IPS-11a (cell line): ENCODE measurements at regions not wholly inside any gene's neighbourhood (a gene's known extent, or its start where the extent isn't known, plus 50 kb on each side); places are given as distances from the start of the nearest gene placed in this dataset.

ENCODE experiments used
- H3K4me3 ChIP-seq: one replicate; pipeline ENCODE4 v1.5.1; 2013; ENCODE audit warnings: low read depth, low read length, control low read depth

DNA sequence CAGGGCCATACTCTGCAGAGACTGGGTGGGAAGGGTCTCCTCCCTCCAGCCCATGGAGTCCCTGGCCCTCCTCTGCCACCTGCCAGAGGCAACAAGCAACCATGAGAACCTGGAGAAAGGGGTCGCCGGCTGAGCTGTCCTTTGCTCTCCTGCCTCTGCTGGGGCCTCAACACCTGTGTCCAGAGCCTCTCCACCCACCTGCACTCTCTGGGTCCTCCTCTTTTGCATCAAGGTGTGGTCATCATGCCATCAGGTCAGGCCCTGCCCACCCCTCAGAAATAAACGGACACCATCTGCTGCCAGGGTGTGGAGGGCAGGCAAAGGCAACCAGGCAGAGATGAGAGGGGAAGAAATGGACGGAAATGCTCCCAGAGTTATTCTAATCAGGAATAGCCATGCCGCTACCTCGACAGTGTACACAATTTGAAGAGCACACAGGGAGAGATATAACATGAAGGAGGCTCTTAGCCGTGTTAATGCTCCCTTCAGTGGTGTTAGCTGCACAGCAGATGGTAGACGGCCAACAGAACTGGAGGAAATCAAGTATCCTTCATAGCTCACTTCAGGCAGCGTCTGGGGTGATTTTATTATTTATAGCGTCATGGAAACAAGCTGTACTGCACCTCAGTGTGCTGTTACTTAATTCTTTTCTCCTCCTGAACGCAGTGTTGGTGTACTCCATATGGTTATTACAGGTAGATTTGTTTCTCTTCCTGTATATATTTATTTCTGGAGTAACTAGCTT, 247.9 kb downstream of the TSN start:
- H3K4me3 ChIP-seq = no peak overlapping the region

- H3K4me3 ChIP-seq = no peak overlapping the region
Observed at GRCh38 chr2:122007126-122007525, 251.7 kb downstream of the TSN start.

DNA sequence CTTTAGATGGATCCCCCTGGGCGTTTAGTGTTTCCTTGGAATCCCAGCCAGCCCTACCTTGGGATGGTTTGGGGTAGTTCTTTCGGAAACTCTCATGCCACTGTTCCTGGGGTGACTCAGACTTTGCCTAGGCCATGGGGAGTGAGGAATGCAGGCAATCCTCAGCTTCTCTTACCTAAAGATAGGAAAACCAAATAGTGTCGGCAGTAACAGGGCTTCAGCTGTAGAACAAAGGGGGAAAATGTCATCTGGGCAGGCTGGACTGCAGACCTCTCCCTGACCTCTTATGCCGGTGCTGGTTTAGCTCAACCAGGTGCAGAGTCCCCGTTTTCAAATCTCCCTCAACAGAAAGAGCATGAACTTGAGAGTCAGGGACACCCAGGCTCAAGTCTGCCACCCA, 252.1 kb downstream of the TSN start:
- no peak overlapping the region for H3K4me3 ChIP-seq

DNA sequence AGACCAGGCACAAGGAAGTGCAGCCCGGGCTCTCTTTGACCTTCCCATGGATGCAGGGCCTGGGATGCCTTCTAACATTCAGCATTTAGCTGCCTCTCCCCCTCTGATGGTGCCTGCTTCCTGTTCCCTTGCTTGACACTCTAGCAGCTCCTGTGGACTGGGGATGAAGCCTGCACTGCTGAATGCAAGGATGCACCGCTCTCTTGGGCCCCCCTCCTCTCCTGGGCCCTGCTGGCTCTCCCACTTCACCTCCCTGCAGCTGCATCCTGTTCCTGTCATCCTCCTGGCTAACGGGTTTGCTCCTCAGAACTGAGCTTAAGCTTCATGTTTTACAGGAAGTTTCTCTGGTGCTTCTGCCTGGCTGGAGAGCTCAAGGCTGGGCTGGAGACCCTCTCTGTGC, 254.1 kb downstream of the TSN start:
- no peak overlapping the region for H3K4me3 ChIP-seq

DNA sequence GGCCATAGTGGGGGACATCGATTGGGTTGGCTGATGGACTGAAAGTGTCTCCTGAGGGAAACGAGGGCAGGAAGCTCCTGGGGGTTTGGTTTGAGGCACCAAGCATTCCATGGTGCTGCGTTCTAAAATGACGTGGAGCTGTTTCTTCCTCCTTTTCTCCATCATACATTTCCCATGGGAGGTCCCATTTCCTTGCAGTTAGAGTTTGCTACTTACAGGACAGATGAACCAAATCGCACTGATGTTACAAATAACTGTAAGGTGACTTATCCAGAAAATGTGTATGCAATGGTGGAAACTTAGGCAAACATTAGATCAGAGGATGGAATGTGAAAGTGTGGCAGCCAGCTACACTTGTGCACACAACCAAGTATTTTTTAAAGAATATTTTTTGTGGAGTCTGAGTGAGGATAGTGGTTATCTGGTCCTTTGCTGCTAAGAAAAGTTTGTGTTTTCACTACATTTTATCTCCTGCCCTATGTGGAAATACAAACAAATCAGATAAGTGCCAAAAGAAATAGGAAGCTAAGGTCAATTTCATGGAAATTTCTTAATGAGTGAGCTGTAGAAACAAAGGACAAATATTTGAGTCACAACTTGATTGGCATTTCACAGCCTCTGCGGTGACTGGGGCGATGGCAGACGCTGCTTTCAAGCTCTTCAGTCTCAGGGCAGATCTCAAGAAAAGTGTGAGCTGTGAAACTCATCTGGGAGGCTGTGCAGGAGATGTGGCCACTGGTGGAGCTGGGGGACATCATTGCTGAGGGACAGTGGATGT, 256.2 kb downstream of the TSN start:
- no peak overlapping the region for H3K4me3 ChIP-seq

DNA sequence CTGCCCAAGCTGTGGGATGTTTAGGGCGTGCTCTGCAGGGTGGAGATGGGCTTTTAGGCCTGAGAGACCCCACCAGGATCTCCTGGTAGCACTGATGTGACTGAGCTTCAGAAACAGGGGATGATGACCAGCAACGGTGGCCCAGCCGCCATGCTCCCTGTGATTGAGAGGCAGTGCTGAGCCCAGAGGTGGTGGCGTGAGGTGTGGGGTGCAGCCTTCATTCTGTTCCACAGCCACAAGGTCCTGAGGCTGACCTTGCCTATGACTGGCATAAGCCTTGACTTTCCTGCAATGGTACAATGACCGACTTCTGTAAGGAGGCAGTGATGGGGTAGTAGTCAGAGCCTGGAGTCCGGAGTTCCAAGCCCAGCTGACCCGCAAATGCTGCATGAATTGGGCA, 263.3 kb downstream of the TSN start:
- H3K4me3 ChIP-seq = no peak overlapping the region

DNA sequence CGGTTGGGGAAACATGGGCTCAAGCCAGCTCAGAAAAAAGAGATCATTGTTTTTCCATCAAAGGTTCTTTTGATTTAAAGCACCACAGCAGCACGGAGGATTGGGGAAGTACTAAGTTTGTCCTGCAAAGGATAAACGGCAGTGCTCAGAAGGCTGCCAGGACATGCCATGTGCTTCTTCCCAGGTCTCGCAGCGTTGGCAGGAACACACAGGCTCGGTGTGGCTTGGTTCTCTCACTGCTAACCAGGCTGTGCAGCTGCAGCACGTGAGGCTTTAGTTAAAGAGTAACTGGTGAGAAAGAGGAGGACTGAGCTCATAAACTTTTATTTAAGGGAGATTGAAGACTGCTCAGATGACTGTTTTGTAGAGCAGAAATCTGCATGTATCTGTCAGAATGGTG, 264.3 kb downstream of the TSN start:
- no peak overlapping the region for H3K4me3 ChIP-seq

GRCh38 chr2:122020377-122020776, 264.9 kb downstream of the TSN start:
- H3K4me3 ChIP-seq = no peak overlapping the region

DNA sequence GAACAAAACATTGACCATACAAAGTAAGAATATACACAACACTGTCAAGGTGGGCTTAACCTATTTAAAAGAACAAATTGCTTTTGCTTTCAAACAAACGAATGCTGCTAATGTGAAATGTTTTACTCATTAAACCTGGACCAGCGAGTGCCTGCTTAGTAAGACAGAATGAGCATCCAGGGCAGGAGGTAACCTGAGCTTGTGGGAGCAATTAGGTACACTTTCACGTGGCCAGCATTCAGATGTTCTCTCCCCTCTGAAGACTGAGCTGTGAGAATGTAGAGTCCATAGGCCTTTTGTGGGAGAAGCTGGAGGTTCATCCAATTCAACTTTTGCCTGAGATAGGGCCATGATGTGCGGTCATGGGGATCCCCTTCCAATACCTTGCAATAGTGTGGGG, 266.5 kb downstream of the TSN start:
- no peak overlapping the region for H3K4me3 ChIP-seq

- no peak overlapping the region for H3K4me3 ChIP-seq
Observed at GRCh38 chr2:122022531-122022930, 267.1 kb downstream of the TSN start.

DNA sequence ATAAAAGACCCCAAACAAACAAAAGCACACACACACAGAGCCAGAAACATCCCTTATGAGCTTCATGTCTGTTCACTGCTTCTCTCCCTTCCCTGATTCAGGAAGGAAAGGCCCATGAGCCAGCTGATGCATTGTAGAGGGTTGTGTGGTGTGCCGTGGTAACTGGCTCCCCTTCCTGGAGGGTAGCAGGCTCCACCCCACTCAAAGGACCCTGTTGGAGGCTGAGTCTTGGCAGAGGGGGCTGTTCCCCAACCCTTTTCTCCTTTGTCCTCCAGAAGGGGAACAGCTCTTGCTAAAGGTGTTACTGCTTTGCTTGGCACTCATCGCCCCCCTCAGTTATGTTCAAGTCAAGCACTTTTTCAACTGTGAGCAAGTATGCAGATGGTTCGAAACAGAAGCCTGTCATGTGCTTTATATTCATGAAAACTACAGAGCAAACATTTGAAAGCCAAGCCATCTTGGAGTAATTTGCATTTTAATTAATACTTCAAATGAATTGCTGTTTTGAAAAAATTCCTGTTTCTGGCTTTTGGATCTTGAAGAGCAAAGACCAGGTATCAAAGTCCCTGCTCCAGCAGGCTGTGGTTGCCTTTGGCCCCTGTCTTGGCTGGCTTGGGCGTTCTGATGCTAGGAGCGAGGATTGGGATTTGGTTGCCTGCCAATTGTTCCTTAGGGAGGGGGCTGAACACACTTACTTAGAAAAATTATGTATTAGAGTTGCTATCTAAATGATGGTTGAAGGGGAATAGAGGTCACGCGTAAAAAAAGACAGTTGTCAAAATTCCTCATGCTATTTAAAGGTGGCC, 267.8 kb downstream of the TSN start:
- H3K4me3 ChIP-seq = no peak overlapping the region

DNA sequence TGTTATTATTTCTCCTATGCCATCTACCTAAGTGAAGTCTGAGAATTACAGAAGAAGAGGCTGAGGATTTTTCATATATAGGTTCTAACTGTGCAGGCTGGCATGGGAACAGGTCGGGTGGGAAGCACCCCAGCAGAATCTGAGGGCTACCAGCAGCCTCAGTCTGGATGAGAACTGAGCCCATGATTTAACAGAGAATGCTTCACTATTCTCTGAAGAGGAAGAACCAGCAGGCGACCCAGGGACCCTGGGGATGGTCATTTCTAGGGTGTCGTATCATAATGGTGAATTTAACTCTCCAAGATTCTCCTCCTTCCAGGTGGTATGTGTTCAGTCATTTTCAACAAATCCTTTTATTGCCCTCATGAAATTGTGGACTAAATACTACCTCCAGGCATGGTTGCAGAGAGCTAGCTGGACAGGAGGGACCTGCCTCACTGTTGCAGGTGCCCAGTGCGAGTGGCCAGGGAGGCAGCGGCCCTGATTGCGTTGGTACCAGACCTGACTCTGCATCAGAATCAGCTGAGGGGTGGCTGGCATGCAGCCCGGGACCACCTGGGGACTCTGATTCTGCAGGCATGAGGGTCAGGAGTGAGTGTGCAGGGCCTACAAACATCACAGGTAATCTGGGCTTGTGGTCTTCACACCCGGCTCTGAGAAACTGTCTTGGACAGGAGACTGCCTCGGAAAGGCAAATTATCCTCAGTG, 272.2 kb downstream of the TSN start:
- H3K4me3 ChIP-seq = no peak overlapping the region

DNA sequence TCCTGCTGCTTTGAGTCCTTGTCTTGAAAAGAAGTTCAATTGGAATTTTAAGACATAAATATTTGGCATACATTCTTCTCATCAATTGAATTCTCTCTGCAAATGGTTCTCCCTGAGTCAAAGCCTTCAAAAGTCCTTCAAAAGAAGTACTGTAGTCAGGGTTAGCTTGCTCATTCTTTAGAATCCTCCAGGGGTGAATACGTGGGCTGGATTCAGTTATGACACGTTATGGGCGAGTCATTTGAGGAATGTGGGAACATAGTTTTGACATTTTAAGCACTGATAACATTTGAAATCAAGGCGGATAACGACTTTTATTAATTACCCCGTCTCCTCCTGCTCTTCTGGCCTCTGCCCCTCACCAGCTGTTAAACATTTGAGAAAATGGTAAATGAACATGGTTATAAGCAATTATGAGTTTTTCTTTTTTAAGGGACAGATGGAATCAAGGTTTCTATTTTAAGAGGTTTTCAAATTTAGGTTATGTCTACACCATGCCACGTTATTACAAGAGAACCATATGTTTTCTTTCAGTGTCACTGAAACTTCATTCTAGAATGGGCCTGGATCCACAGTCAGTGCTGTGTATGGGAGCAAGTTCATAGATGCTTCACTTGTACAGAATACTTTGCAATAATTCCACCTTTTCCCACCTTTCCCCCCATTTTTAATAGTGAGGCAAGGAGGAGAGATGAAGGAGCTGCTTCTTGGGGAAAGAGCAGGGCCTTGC, 273.1 kb downstream of the TSN start:
- no peak overlapping the region for H3K4me3 ChIP-seq

- no peak overlapping the region for H3K4me3 ChIP-seq
Observed at GRCh38 chr2:122029456-122029855, 274.0 kb downstream of the TSN start.

GRCh38 chr2:122029945-122030344, 274.5 kb downstream of the TSN start:
- no peak overlapping the region for H3K4me3 ChIP-seq

DNA sequence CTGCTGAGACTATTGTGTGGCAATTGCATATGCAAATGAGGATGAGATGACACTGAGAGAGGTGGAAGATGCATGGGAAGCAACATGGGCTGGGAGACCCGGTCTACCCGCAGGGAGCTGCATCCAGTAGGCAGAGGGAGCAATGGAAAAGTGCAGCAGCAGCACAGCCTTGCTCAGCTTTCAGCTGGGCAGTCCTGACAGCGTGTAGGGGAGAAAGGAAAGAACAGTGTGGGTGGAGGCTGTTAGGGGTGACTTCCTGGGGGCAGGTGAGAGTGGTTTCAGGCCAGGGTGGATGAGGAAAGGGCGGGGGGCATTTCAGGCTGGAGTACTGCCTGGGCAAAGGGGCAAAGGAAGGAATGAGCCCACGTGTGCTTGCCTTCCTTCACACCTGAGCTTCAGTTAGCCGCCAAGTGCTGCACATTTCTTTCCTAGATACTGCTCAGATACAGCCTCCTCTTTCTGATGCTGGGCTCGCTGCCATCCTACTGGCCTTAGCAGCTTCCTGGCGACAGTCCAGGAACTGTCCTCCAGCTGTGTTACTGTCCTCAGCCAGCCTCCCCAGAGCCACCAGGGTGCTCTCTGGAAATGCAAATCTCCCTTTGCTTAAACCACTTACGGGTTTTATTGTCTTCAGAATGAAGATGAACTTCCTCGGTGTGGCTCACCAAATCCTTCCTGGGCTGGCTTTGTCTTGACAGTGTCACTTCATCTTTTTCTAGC, 276.3 kb downstream of the TSN start:
- no peak overlapping the region for H3K4me3 ChIP-seq

DNA sequence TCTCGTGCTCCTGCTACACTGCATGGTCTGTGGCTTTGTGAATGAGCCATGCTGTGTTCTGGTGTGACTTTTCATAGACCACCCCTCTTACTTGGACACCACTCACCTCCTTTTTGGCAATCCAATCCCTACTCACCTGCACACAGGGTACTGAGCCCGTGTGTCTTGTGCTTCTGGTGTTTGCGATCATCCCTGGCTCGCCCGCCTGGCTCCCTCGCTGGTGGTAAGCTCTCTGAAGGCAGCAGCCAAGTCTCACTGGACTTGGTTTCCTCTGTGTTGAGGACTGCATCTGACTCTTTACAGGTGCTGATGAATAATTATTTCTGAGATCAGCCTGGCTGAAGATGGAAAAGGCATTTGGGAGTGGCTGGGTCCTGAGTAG, 276.8 kb downstream of the TSN start:
- no peak overlapping the region for H3K4me3 ChIP-seq

DNA sequence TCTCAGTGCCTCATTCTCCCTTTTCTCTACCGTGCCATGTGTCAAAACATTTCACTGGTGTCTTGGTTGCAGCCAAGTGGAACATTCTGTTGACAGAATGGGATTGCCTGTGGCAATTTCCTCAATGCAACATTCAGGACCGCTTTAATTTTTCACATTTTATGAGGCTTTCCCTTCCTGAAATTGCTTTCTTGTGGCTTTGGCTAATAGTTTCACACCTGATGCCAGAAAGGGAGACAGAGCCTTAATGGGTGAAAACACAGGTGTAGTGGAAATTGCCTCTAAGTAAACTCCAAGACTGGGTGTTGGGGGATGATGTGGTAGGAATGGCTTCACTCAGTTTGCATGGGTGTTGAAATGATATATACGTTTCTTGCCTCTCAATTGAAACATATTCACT, 278.3 kb downstream of the TSN start:
- no peak overlapping the region for H3K4me3 ChIP-seq

- no peak overlapping the region for H3K4me3 ChIP-seq
Observed at GRCh38 chr2:122034344-122034743, 278.9 kb downstream of the TSN start.

- H3K4me3 ChIP-seq = no peak overlapping the region
Observed at GRCh38 chr2:122034777-122035176, 279.3 kb downstream of the TSN start.
